ENCODE measurements at regions not wholly inside any gene's neighbourhood (a gene's known extent, or its start where the extent isn't known, plus 50 kb on each side); places are given as distances from the start of the nearest gene placed in this dataset.

- TF ChIP-seq CTCF (IDR thresholded peaks at IDR 0.05 in 8 of 11, conservative IDR thresholded peaks at IDR 0.05 in 3 of 11) (no peak), POLR2AphosphoS5 (IDR thresholded peaks at IDR 0.05) (no peak)
These were observed 555.3 kb upstream of the ARRDC3 start for GRCh38 chr5:91938441-91938840.

Data from spleen (tissue), 7 donors.